ENCODE measurements at regions not wholly inside any gene's neighbourhood (a gene's known extent, or its start where the extent isn't known, plus 50 kb on each side); places are given as distances from the start of the nearest gene placed in this dataset.
"Not testable (repeated sequence)": the region's sequence is repeated elsewhere in the genome, so short reads cannot be mapped to it uniquely, and the experiment has no call there.

DNA sequence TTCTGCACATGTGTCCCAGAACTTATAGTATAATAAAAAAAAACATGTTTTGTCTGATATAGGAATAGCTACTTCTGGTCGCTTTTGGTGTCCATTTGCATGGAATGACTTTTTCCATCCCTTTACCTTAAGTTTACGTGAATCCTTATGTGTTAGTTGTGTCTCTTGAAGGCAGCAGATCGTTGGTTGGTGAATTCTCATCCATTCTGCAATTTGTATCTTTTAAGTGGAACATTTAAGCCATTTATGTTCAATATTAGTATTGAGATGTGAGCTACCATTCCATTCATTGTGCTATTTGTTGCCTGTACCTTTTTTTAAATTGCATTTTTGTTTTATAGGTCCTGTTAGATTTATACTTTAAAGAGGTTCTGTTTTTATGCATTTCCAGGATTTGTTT lies 55.1 kb upstream of the PHIP start:
- Mint-ChIP-seq H3K27ac (no peak overlapping the region), H3K9me3 (peaks cover 9% of the 10 kb centered on the region), H3K27me3 (peaks cover 42% of the 10 kb centered on the region), H3K4me3 (no peak overlapping the region), H3K36me3 (ENCODE audit: low read depth) (no peaks in the 10 kb centered on the region), H3K4me1 (ENCODE audit: low read depth) (no peaks in the 10 kb centered on the region)
- Histone ChIP-seq H3K27ac (ENCODE audit: low read depth in 1 of 2, low read length in 2 of 2) (no peak overlapping the region), H3K4me1 (ENCODE audit: insufficient read depth, low read length) (no peaks in the 10 kb centered on the region), H3K9me3 (ENCODE audit: control insufficient read depth in 1 of 2, insufficient read depth in 1 of 2, low read length in 2 of 2) (peaks cover 5 to 23% of the 10 kb centered on the region in 2 experiments), H3K36me3 (ENCODE audit: insufficient read depth, low read length) (no peaks in the 10 kb centered on the region), H3K4me3 (ENCODE audit: low read length) (no peak overlapping the region), H3K27me3 (ENCODE audit: control insufficient read depth in 1 of 2, insufficient read depth in 2 of 2, low read length in 2 of 2) (peaks cover 3 to 10% of the 10 kb centered on the region in 2 experiments)
- POLR2A ChIA-PET, result no interaction called here
- intact Hi-C loops (cut with DNase I, micrococcal nuclease), result no loop called here
- TF ChIP-seq, protein P1, sequence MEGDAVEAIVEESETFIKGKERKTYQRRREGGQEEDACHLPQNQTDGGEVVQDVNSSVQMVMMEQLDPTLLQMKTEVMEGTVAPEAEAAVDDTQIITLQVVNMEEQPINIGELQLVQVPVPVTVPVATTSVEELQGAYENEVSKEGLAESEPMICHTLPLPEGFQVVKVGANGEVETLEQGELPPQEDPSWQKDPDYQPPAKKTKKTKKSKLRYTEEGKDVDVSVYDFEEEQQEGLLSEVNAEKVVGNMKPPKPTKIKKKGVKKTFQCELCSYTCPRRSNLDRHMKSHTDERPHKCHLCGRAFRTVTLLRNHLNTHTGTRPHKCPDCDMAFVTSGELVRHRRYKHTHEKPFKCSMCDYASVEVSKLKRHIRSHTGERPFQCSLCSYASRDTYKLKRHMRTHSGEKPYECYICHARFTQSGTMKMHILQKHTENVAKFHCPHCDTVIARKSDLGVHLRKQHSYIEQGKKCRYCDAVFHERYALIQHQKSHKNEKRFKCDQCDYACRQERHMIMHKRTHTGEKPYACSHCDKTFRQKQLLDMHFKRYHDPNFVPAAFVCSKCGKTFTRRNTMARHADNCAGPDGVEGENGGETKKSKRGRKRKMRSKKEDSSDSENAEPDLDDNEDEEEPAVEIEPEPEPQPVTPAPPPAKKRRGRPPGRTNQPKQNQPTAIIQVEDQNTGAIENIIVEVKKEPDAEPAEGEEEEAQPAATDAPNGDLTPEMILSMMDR (IDR thresholded peaks at IDR 0.05), result no peak
- DNase-seq (no peak), ATAC-seq (ENCODE audit: poor library complexity) (no peak)
- CTCF ChIA-PET, result no interaction called here

DNA sequence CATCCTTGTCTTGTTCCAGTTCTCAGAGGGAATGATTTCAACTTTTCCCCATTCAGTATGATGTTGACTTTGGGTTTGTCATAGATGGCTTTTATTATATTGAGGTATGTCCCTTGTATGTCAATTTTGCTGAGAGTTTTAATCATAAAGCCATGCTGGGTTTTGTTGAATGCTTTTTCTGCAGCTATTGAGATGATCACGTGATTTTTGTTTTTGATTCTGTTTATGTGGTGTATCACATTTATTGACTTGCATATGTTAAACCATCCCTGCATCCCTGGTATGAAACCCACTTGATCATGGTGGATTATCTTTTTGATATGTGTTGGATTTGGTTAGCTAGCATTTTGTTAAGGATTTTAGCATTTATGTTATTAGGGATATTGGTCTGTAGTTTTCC lies 53.2 kb upstream of the PHIP start:
- DNase-seq; H3K4me3 Mint-ChIP-seq; H3K36me3 ChIP-seq (ENCODE audit: insufficient read depth, low read length); H3K4me1 Mint-ChIP-seq (ENCODE audit: low read depth); H3K9me3 Mint-ChIP-seq; H3K4me3 ChIP-seq (ENCODE audit: low read length); H3K4me1 ChIP-seq (ENCODE audit: insufficient read depth, low read length); H3K27ac Mint-ChIP-seq; intact Hi-C loops (cut with DNase I, micrococcal nuclease); POLR2A ChIA-PET; H3K36me3 Mint-ChIP-seq (ENCODE audit: low read depth); ATAC-seq (ENCODE audit: poor library complexity); H3K27ac ChIP-seq (ENCODE audit: low read depth in 1 of 2, low read length in 2 of 2): not testable (repeated sequence)
- CTCF ChIA-PET, result interaction anchor here (1.2 kb wide), 1 partner anchor 26 kb away, joined by 3 read pairs; no protein-coding TSS in a partner anchor
- peaks cover 5 to 20% of the 10 kb centered on the region in 2 experiments for H3K9me3 ChIP-seq (ENCODE audit: control insufficient read depth in 1 of 2, insufficient read depth in 1 of 2, low read length in 2 of 2)
- H3K27me3 Mint-ChIP-seq, result peaks cover 35% of the 10 kb centered on the region
- peaks cover 3 to 10% of the 10 kb centered on the region in 2 experiments for H3K27me3 ChIP-seq (ENCODE audit: control insufficient read depth in 1 of 2, insufficient read depth in 2 of 2, low read length in 2 of 2)

Data from CD4-positive, alpha-beta T cell (primary cell).